ENCODE measurements at regions not wholly inside any gene's neighbourhood (a gene's known extent, or its start where the extent isn't known, plus 50 kb on each side); places are given as distances from the start of the nearest gene placed in this dataset.
"Not testable (repeated sequence)": the region's sequence is repeated elsewhere in the genome, so short reads cannot be mapped to it uniquely, and the experiment has no call there.

DNA sequence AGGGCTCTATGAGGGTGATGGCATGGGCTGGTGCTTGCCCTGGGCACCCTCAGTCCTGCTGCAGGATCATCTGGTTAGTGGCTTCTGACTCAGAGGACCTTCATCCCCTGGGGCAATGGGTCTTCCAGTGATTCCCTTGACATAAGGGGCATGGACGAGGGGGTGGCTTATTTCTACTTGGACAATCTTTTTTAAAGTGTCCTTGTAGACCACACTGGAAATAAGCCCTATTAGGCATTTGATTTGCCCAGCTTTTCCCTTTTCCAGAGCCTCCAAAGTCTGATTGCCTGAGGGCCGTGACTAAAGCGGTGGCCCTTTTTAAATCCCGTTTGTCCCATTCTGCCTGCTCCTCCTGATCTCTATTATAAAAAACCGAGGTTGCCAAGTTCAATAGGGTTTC lies 251.2 kb upstream of the CNR1 start:
- H3K36me3 ChIP-seq (ENCODE audit: control insufficient read depth, insufficient read depth, low read length); DNase-seq; H3K4me1 Mint-ChIP-seq (ENCODE audit: low read depth, unreplicated experiment); H3K27me3 ChIP-seq (replicated peaks; ENCODE audit: control insufficient read depth, insufficient read depth, low read length); H3K27ac Mint-ChIP-seq (ENCODE audit: unreplicated experiment); H3K27me3 Mint-ChIP-seq (ENCODE audit: insufficient read depth, unreplicated experiment); H3K9me3 ChIP-seq; CTCF ChIA-PET; H3K36me3 Mint-ChIP-seq (ENCODE audit: insufficient read depth, unreplicated experiment); POLR2A ChIA-PET; intact Hi-C loops (cut with micrococcal nuclease; ENCODE audit: unreplicated experiment); H3K4me3 ChIP-seq (ENCODE audit: low read depth, low read length); H3K9me3 Mint-ChIP-seq (ENCODE audit: unreplicated experiment); H3K4me3 Mint-ChIP-seq (ENCODE audit: unreplicated experiment); BruUV-seq (replicated peaks); H3K4me1 ChIP-seq: not testable (repeated sequence)

DNA sequence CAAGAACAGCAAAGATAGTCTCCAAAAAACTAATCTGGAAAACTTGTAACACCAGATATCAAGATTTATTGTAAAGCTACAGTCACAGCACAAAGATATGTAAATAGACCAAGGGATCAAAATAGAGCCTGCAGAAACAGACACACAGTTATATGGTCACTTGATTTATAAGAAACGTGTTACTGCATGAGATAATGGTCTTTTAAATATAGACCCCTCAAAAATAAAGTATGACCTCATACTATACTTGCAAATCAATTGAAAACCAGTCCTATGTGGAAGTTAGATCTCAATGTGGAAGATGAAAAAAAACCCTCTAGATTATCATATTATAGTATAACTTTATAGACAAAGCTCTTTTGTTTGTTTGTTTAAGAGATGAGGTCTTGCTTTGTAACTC lies 247.3 kb upstream of the CNR1 start:
- ChIA-PET POLR2A (no interaction called here), CTCF (no interaction called here)
- no peaks in the 10 kb centered on the region for H3K36me3 Mint-ChIP-seq (ENCODE audit: insufficient read depth, unreplicated experiment)
- no peaks in the 10 kb centered on the region for H3K36me3 ChIP-seq (ENCODE audit: control insufficient read depth, insufficient read depth, low read length)
- TF ChIP-seq, protein P1, sequence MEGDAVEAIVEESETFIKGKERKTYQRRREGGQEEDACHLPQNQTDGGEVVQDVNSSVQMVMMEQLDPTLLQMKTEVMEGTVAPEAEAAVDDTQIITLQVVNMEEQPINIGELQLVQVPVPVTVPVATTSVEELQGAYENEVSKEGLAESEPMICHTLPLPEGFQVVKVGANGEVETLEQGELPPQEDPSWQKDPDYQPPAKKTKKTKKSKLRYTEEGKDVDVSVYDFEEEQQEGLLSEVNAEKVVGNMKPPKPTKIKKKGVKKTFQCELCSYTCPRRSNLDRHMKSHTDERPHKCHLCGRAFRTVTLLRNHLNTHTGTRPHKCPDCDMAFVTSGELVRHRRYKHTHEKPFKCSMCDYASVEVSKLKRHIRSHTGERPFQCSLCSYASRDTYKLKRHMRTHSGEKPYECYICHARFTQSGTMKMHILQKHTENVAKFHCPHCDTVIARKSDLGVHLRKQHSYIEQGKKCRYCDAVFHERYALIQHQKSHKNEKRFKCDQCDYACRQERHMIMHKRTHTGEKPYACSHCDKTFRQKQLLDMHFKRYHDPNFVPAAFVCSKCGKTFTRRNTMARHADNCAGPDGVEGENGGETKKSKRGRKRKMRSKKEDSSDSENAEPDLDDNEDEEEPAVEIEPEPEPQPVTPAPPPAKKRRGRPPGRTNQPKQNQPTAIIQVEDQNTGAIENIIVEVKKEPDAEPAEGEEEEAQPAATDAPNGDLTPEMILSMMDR (IDR thresholded peaks at IDR 0.05; ENCODE audit: insufficient read depth in 1 of 2, low read depth in 1 of 2, low read length in 1 of 2, severe bottlenecking in 1 of 2, unreplicated experiment in 1 of 2): no peak
- no peak overlapping the region for H3K27ac Mint-ChIP-seq (ENCODE audit: unreplicated experiment)
- no peak for DNase-seq
- no peak overlapping the region for H3K4me3 Mint-ChIP-seq (ENCODE audit: unreplicated experiment)
- H3K27me3 Mint-ChIP-seq (ENCODE audit: insufficient read depth, unreplicated experiment): peaks cover 3% of the 10 kb centered on the region
- no peaks in the 10 kb centered on the region for H3K27me3 ChIP-seq (replicated peaks; ENCODE audit: control insufficient read depth, insufficient read depth, low read length)
- H3K4me3 ChIP-seq (ENCODE audit: low read depth, low read length): no peak overlapping the region
- H3K9me3 ChIP-seq: no peaks in the 10 kb centered on the region
- H3K9me3 Mint-ChIP-seq (ENCODE audit: unreplicated experiment): no peaks in the 10 kb centered on the region
- intact Hi-C loops (cut with micrococcal nuclease; ENCODE audit: unreplicated experiment): no loop called here
- no peaks in the 10 kb centered on the region for H3K4me1 ChIP-seq
- H3K4me1 Mint-ChIP-seq (ENCODE audit: low read depth, unreplicated experiment): no peaks in the 10 kb centered on the region
- no TSS peak for BruUV-seq (replicated peaks)

DNA sequence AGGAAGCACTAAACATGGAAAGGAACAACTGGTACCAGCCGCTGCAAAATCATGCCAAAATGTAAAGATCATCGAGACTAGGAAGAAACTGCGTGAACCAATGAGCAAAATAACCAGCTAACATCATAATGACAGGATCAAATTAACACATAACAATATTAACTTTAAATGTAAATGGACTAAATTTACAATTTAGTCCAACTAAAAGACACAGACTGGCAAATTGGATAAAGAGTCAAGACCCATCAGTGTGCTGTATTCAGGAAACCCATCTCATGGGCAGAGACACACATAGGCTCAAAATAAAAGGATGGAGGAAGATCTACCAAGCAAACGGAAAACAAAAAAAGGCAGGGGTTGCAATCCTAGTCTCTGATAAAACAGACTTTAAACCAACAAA lies 242.2 kb upstream of the CNR1 start:
- not testable (repeated sequence) for H3K27me3 ChIP-seq (replicated peaks; ENCODE audit: control insufficient read depth, insufficient read depth, low read length)

DNA sequence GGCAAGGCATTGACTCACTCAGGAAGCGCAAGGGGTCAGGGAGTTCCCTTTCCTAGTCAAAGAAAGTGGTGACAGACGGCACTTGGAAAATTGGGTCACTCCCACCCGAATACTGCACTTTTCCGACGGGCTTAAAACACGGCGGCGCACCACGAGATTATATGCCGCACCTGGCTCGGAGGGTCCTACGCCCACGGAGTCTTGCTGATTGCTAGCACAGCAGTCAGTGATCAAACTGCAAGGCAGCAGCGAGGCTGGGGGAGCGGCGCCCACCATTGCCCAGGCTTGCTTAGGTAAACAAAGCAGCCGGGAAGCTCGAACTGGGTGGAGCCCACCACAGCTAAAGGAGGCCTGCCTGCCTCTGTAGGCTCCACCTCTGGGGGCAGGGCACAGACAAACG lies 240.5 kb upstream of the CNR1 start:
- H3K4me1 ChIP-seq; H3K4me1 Mint-ChIP-seq (ENCODE audit: low read depth, unreplicated experiment); H3K4me3 Mint-ChIP-seq (ENCODE audit: unreplicated experiment); H3K9me3 ChIP-seq; DNase-seq; H3K27me3 Mint-ChIP-seq (ENCODE audit: insufficient read depth, unreplicated experiment); H3K36me3 ChIP-seq (ENCODE audit: control insufficient read depth, insufficient read depth, low read length); CTCF ChIA-PET; H3K36me3 Mint-ChIP-seq (ENCODE audit: insufficient read depth, unreplicated experiment); POLR2A ChIA-PET; H3K4me3 ChIP-seq (ENCODE audit: low read depth, low read length); BruUV-seq (replicated peaks); H3K27me3 ChIP-seq (replicated peaks; ENCODE audit: control insufficient read depth, insufficient read depth, low read length); intact Hi-C loops (cut with micrococcal nuclease; ENCODE audit: unreplicated experiment); H3K9me3 Mint-ChIP-seq (ENCODE audit: unreplicated experiment); H3K27ac Mint-ChIP-seq (ENCODE audit: unreplicated experiment): not testable (repeated sequence)

More for the DNA sequence above, 242.2 kb upstream of the CNR1 start:
- H3K9me3 Mint-ChIP-seq (ENCODE audit: unreplicated experiment); H3K9me3 ChIP-seq; H3K4me1 Mint-ChIP-seq (ENCODE audit: low read depth, unreplicated experiment); DNase-seq; intact Hi-C loops (cut with micrococcal nuclease; ENCODE audit: unreplicated experiment); H3K36me3 Mint-ChIP-seq (ENCODE audit: insufficient read depth, unreplicated experiment); H3K4me3 ChIP-seq (ENCODE audit: low read depth, low read length); H3K27ac Mint-ChIP-seq (ENCODE audit: unreplicated experiment); H3K4me1 ChIP-seq; POLR2A ChIA-PET; H3K4me3 Mint-ChIP-seq (ENCODE audit: unreplicated experiment); H3K27me3 Mint-ChIP-seq (ENCODE audit: insufficient read depth, unreplicated experiment); H3K36me3 ChIP-seq (ENCODE audit: control insufficient read depth, insufficient read depth, low read length); BruUV-seq (replicated peaks); CTCF ChIA-PET: not testable (repeated sequence)

DNA sequence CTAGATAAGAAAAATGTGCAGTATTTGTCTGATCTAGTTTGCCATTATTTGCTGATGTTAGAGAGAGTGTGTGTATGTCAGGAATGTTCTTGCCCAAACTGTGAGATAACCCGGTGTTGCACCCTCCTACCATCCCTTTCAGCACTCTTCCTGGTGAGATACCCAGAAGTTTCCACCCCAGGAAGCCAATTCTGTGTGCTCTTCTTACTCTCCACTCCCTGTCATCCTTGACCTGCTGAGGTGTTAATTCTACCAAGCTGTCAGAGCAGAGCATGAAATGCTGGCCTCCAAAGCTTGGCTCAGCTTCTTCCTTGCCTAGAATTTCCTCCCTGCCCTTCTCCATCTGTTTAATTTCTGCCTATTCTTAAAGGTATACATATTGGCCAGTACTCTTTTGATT lies 237.3 kb upstream of the CNR1 start:
- POLR2A ChIA-PET: no interaction called here
- CTCF ChIA-PET: no interaction called here

More for the DNA sequence above, 237.3 kb upstream of the CNR1 start:
- Mint-ChIP-seq H3K4me3 (ENCODE audit: unreplicated experiment) (no peak overlapping the region), H3K27ac (ENCODE audit: unreplicated experiment) (no peak overlapping the region), H3K9me3 (ENCODE audit: unreplicated experiment) (no peaks in the 10 kb centered on the region), H3K36me3 (ENCODE audit: insufficient read depth, unreplicated experiment) (no peaks in the 10 kb centered on the region), H3K27me3 (ENCODE audit: insufficient read depth, unreplicated experiment) (peaks cover 5% of the 10 kb centered on the region), H3K4me1 (ENCODE audit: low read depth, unreplicated experiment) (no peaks in the 10 kb centered on the region)
- Histone ChIP-seq H3K4me1 (no peaks in the 10 kb centered on the region), H3K27me3 (replicated peaks; ENCODE audit: control insufficient read depth, insufficient read depth, low read length) (no peaks in the 10 kb centered on the region), H3K4me3 (ENCODE audit: low read depth, low read length) (no peak overlapping the region), H3K36me3 (ENCODE audit: control insufficient read depth, insufficient read depth, low read length) (no peaks in the 10 kb centered on the region), H3K9me3 (no peaks in the 10 kb centered on the region)
- intact Hi-C loops (cut with micrococcal nuclease; ENCODE audit: unreplicated experiment): no loop called here
- TF ChIP-seq, protein P1 (IDR thresholded peaks at IDR 0.05; ENCODE audit: insufficient read depth in 1 of 2, low read depth in 1 of 2, low read length in 1 of 2, severe bottlenecking in 1 of 2, unreplicated experiment in 1 of 2): no peak
- DNase-seq: no peak
- no TSS peak for BruUV-seq (replicated peaks)
